ENCODE measurements at regions not wholly inside any gene's neighbourhood (a gene's known extent, or its start where the extent isn't known, plus 50 kb on each side); places are given as distances from the start of the nearest gene placed in this dataset.

- TF ChIP-seq CTCF (IDR thresholded peaks at IDR 0.05) (no peak), ZFX (IDR thresholded peaks at IDR 0.05; ENCODE audit: borderline replicate concordance) (no peak)
These were observed 157.6 kb upstream of the TMTC2 start for GRCh38 chr12:82529101-82529500.
